ENCODE measurements at regions not wholly inside any gene's neighbourhood (a gene's known extent, or its start where the extent isn't known, plus 50 kb on each side); places are given as distances from the start of the nearest gene placed in this dataset.

- ATAC-seq (replicated peaks in 1 of 4) (no peak), DNase-seq (no peak)
- no peak overlapping the region for H3K4me3 ChIP-seq (ENCODE audit: control insufficient read depth in 1 of 2, extremely low read depth in 1 of 2, low read length in 1 of 2)
- no peaks in the 10 kb centered on the region for H3K36me3 ChIP-seq (ENCODE audit: control insufficient read depth in 2 of 2, extremely low read depth in 1 of 2, insufficient read depth in 1 of 2, low read length in 1 of 2)
- peaks cover 5 to 17% of the 10 kb centered on the region in 2 donors for H3K27me3 Mint-ChIP-seq
- H3K4me3 Mint-ChIP-seq = no peak overlapping the region
- H3K36me3 Mint-ChIP-seq = no peaks in the 10 kb centered on the region
- H3K27ac ChIP-seq (ENCODE audit: low read length) = no peak overlapping the region
- H3K4me1 Mint-ChIP-seq = no peaks in the 10 kb centered on the region
- H3K9me3 ChIP-seq = no peaks in the 10 kb centered on the region
- H3K4me1 ChIP-seq (ENCODE audit: control insufficient read depth in 1 of 2, extremely low read depth in 1 of 2, insufficient read depth in 2 of 2, low read length in 2 of 2) = no peaks in the 10 kb centered on the region
- H3K27me3 ChIP-seq (replicated peaks in 1 of 2; ENCODE audit: control insufficient read depth in 2 of 2, extremely low read depth in 1 of 2, insufficient read depth in 2 of 2, low read length in 1 of 2) = peaks cover 0 to 2% of the 10 kb centered on the region in 2 experiments
- POLR2A ChIA-PET = no interaction called here
- H3K27ac Mint-ChIP-seq = no peak overlapping the region
- H3K9me3 Mint-ChIP-seq = peaks cover 0 to 7% (median 4%) of the 10 kb centered on the region in 3 donors
- WGBS (ENCODE audit: insufficient coverage) = 37% methylated on average over 3 of the region's 3 CpGs
- CTCF ChIA-PET = no interaction called here
These were observed 53.0 kb upstream of the DAPP1 start for GRCh38 chr4:99763635-99764101.

- Histone ChIP-seq H3K4me1 (ENCODE audit: control insufficient read depth in 1 of 2, extremely low read depth in 1 of 2, insufficient read depth in 2 of 2, low read length in 2 of 2) (no peaks in the 10 kb centered on the region), H3K27me3 (replicated peaks in 1 of 2; ENCODE audit: control insufficient read depth in 2 of 2, extremely low read depth in 1 of 2, insufficient read depth in 2 of 2, low read length in 1 of 2) (peaks cover 0 to 2% of the 10 kb centered on the region in 2 experiments), H3K9me3 (no peaks in the 10 kb centered on the region), H3K27ac (ENCODE audit: low read length) (no peak overlapping the region), H3K4me3 (ENCODE audit: control insufficient read depth in 1 of 2, extremely low read depth in 1 of 2, low read length in 1 of 2) (no peak overlapping the region), H3K36me3 (ENCODE audit: control insufficient read depth in 2 of 2, extremely low read depth in 1 of 2, insufficient read depth in 1 of 2, low read length in 1 of 2) (no peaks in the 10 kb centered on the region)
- ChIA-PET CTCF (no interaction called here), POLR2A (no interaction called here)
- Mint-ChIP-seq H3K4me3 (no peak overlapping the region), H3K9me3 (peaks cover 0 to 7% (median 4%) of the 10 kb centered on the region in 3 donors), H3K4me1 (no peaks in the 10 kb centered on the region), H3K27ac (no peak overlapping the region), H3K36me3 (no peaks in the 10 kb centered on the region), H3K27me3 (peaks cover 5 to 17% of the 10 kb centered on the region in 2 donors)
- ATAC-seq (replicated peaks in 1 of 4) = no peak
- no peak for DNase-seq
- 100% methylated on average over 1 of the region's 3 CpGs for WGBS (ENCODE audit: insufficient coverage)
These were observed 53.9 kb upstream of the DAPP1 start for GRCh38 chr4:99762728-99763127.

DNA sequence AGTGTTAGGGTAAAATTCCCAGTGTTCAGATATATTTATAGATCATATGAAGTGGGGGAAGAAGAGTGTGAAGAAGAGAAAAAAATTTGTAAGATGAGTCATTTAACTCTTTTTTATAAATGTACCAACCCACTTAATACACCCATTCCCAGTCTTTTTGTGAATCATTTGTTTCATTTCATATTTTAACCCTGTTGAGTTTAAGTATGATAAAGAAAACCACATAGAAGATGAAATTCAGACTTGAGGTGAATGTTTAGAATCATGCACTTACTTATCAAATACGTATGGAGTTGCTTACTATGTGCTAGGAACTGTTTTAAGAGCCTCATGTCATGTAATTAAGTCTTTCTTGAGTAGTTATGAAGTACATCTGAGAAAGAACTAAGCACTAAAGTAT lies 56.6 kb upstream of the DAPP1 start:
- peaks cover 0 to 8% of the 10 kb centered on the region in 2 experiments for H3K27me3 ChIP-seq (replicated peaks in 1 of 2; ENCODE audit: control insufficient read depth in 2 of 2, extremely low read depth in 1 of 2, insufficient read depth in 2 of 2, low read length in 1 of 2)
- 60% methylated on average over 1 of the region's 1 CpG for WGBS (ENCODE audit: insufficient coverage)
- H3K4me3 ChIP-seq (ENCODE audit: control insufficient read depth in 1 of 2, extremely low read depth in 1 of 2, low read length in 1 of 2) = no peak overlapping the region
- no peaks in the 10 kb centered on the region for H3K4me1 ChIP-seq (ENCODE audit: control insufficient read depth in 1 of 2, extremely low read depth in 1 of 2, insufficient read depth in 2 of 2, low read length in 2 of 2)
- Mint-ChIP-seq H3K27ac (no peak overlapping the region), H3K4me3 (no peak overlapping the region), H3K36me3 (no peaks in the 10 kb centered on the region), H3K4me1 (no peaks in the 10 kb centered on the region), H3K9me3 (peaks cover 0 to 7% (median 4%) of the 10 kb centered on the region in 3 donors), H3K27me3 (peaks cover 12 to 17% of the 10 kb centered on the region in 2 donors)
- CTCF ChIA-PET = no interaction called here
- H3K27ac ChIP-seq (ENCODE audit: low read length) = no peak overlapping the region
- POLR2A ChIA-PET = no interaction called here
- no peaks in the 10 kb centered on the region for H3K9me3 ChIP-seq
- no peak for ATAC-seq (replicated peaks in 1 of 4)
- H3K36me3 ChIP-seq (ENCODE audit: control insufficient read depth in 2 of 2, extremely low read depth in 1 of 2, insufficient read depth in 1 of 2, low read length in 1 of 2) = no peaks in the 10 kb centered on the region
- no peak for DNase-seq

- no peaks in the 10 kb centered on the region for H3K36me3 Mint-ChIP-seq
- no peak overlapping the region for H3K4me3 ChIP-seq (ENCODE audit: control insufficient read depth in 1 of 2, extremely low read depth in 1 of 2, low read length in 1 of 2)
- H3K9me3 ChIP-seq = no peaks in the 10 kb centered on the region
- no peak overlapping the region for H3K4me3 Mint-ChIP-seq
- DNase-seq (no peak), ATAC-seq (replicated peaks in 1 of 4) (no peak)
- ChIA-PET POLR2A (no interaction called here), CTCF (interaction anchor here in 1 of 2 donors (0.6 kb wide), 1 partner anchor 54 kb away, joined by 7 read pairs; no protein-coding TSS in a partner anchor)
- H3K9me3 Mint-ChIP-seq = peaks cover 0 to 7% (median 4%) of the 10 kb centered on the region in 3 donors
- H3K4me1 Mint-ChIP-seq = no peaks in the 10 kb centered on the region
- H3K36me3 ChIP-seq (ENCODE audit: control insufficient read depth in 2 of 2, extremely low read depth in 1 of 2, insufficient read depth in 1 of 2, low read length in 1 of 2) = no peaks in the 10 kb centered on the region
- 61% methylated on average over 2 of the region's 5 CpGs for WGBS (ENCODE audit: insufficient coverage)
- H3K4me1 ChIP-seq (ENCODE audit: control insufficient read depth in 1 of 2, extremely low read depth in 1 of 2, insufficient read depth in 2 of 2, low read length in 2 of 2) = no peaks in the 10 kb centered on the region
- no peak overlapping the region for H3K27ac ChIP-seq (ENCODE audit: low read length)
- peaks cover 0 to 8% of the 10 kb centered on the region in 2 experiments for H3K27me3 ChIP-seq (replicated peaks in 1 of 2; ENCODE audit: control insufficient read depth in 2 of 2, extremely low read depth in 1 of 2, insufficient read depth in 2 of 2, low read length in 1 of 2)
- H3K27me3 Mint-ChIP-seq = peaks cover 12 to 17% of the 10 kb centered on the region in 2 donors
- no peak overlapping the region for H3K27ac Mint-ChIP-seq
These were observed 57.2 kb upstream of the DAPP1 start for GRCh38 chr4:99759346-99759984.

DNA sequence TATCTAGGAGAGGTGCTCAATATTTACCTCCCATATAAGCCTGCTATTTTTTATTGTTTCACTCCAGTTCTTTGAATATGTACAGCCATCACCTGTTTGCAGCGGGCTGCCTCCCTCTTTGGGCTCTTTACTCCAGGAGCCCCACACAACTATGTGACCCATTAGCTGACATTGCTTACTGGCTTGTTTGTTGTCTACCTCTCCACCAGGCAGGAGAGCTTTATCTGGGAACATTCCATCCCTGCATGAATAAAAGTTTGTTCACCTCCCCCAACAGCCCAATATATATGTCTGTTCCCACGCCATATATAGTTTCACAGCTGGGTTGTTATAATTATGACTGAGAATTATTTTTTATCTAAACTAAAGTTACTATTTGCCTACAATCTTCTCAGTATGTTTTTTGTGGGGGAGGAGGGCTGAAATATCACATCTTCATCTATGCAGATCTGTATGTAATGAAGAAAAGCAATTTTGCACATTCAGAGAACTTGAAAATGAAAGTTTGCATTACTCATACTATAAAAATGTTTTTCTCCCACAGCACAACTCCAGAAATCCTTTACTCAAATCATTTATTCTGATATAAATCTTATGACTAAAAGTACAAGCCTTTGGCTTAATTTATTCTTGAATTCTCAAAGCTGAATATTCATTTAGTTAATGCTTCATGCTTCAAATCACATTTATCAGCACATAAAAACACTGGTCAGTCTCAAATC lies 61.2 kb upstream of the DAPP1 start:
- no peaks in the 10 kb centered on the region for H3K36me3 Mint-ChIP-seq
- H3K27ac Mint-ChIP-seq = no peak overlapping the region
- ATAC-seq (replicated peaks in 1 of 4) = no peak
- WGBS (ENCODE audit: insufficient coverage) = 100% methylated on average over 1 of the region's 2 CpGs
- Histone ChIP-seq H3K4me3 (ENCODE audit: control insufficient read depth in 1 of 2, extremely low read depth in 1 of 2, low read length in 1 of 2) (no peak overlapping the region), H3K36me3 (ENCODE audit: control insufficient read depth in 2 of 2, extremely low read depth in 1 of 2, insufficient read depth in 1 of 2, low read length in 1 of 2) (no peaks in the 10 kb centered on the region), H3K27me3 (replicated peaks in 1 of 2; ENCODE audit: control insufficient read depth in 2 of 2, extremely low read depth in 1 of 2, insufficient read depth in 2 of 2, low read length in 1 of 2) (peaks cover 0 to 8% of the 10 kb centered on the region in 2 experiments), H3K27ac (ENCODE audit: low read length) (no peak overlapping the region), H3K4me1 (ENCODE audit: control insufficient read depth in 1 of 2, extremely low read depth in 1 of 2, insufficient read depth in 2 of 2, low read length in 2 of 2) (no peaks in the 10 kb centered on the region), H3K9me3 (no peaks in the 10 kb centered on the region)
- no peak for DNase-seq
- ChIA-PET CTCF (no interaction called here), POLR2A (no interaction called here)
- H3K4me3 Mint-ChIP-seq = no peak overlapping the region
- H3K27me3 Mint-ChIP-seq = peaks cover 10 to 13% of the 10 kb centered on the region in 2 donors
- H3K4me1 Mint-ChIP-seq = no peaks in the 10 kb centered on the region
- no peaks in the 10 kb centered on the region for H3K9me3 Mint-ChIP-seq

DNA sequence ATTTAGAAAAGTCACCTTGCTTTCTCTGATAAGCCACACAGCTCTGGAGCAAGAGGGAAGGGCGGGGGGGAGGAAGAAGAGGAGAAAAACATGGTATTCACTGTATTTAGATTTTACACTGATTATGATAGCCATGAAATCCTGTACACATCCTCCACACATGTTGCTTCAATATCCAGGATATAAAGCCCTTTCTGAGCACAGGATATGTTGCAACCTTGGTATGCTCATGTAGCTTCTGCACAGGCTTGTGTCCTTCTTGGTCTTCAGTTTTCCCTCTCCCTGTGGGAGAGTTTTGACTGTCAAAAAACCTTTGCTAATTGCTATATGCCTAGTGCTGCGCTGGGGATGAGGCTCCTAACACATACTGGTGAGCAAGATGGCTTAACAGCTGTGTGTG lies 61.9 kb upstream of the DAPP1 start:
- WGBS (ENCODE audit: insufficient coverage) = no CpG with 5 or more reads among the region's 2 CpGs
- H3K4me1 Mint-ChIP-seq = no peaks in the 10 kb centered on the region
- H3K27ac Mint-ChIP-seq = no peak overlapping the region
- H3K9me3 ChIP-seq = no peaks in the 10 kb centered on the region
- H3K4me1 ChIP-seq (ENCODE audit: control insufficient read depth in 1 of 2, extremely low read depth in 1 of 2, insufficient read depth in 2 of 2, low read length in 2 of 2) = no peaks in the 10 kb centered on the region
- CTCF ChIA-PET = interaction anchor here in 1 of 2 donors (0.6 kb wide), 1 partner anchor 1180 kb away, joined by 5 read pairs; no protein-coding TSS in a partner anchor
- no peaks in the 10 kb centered on the region for H3K36me3 ChIP-seq (ENCODE audit: control insufficient read depth in 2 of 2, extremely low read depth in 1 of 2, insufficient read depth in 1 of 2, low read length in 1 of 2)
- peaks cover 11 to 13% of the 10 kb centered on the region in 2 donors for H3K27me3 Mint-ChIP-seq
- H3K9me3 Mint-ChIP-seq = no peaks in the 10 kb centered on the region
- POLR2A ChIA-PET = interaction anchor here in 1 of 2 donors (0.6 kb wide), 1 partner anchor 43 kb away, joined by 4 read pairs; no protein-coding TSS in a partner anchor
- no peak for DNase-seq
- no peaks in the 10 kb centered on the region for H3K36me3 Mint-ChIP-seq
- H3K27me3 ChIP-seq (replicated peaks in 1 of 2; ENCODE audit: control insufficient read depth in 2 of 2, extremely low read depth in 1 of 2, insufficient read depth in 2 of 2, low read length in 1 of 2) = peaks cover 0 to 8% of the 10 kb centered on the region in 2 experiments
- ATAC-seq (replicated peaks in 1 of 4) = no peak
- H3K4me3 ChIP-seq (ENCODE audit: control insufficient read depth in 1 of 2, extremely low read depth in 1 of 2, low read length in 1 of 2) = no peak overlapping the region
- H3K27ac ChIP-seq (ENCODE audit: low read length) = no peak overlapping the region
- no peak overlapping the region for H3K4me3 Mint-ChIP-seq

All from T-cell (primary cell).